ENCODE measurements at regions not wholly inside any gene's neighbourhood (a gene's known extent, or its start where the extent isn't known, plus 50 kb on each side); places are given as distances from the start of the nearest gene placed in this dataset.

GRCh38 chr6:128724738-128725137 lies 158.2 kb upstream of the LAMA2 start:
- H2BK120ac ChIP-seq (ENCODE audit: low read depth, low read length): 0 out of 2 replicates have a peak overlapping the region, but pooled peaks have one; percentile 32
- H3K56ac ChIP-seq (ENCODE audit: extremely low read depth, insufficient read depth, low read length): no peak overlapping the region
- CTCF ChIA-PET: no interaction called here
- intact Hi-C loops (cut with micrococcal nuclease) (loop anchor here (1.0 to 10.0 kb wide), 2 partner anchors 380 to 646 kb away; no protein-coding TSS in a partner anchor), dilution Hi-C loops (cut with HindIII; ENCODE audit: low sequenced_read_pairs, unreplicated experiment) (no loop called here), in situ Hi-C loops (cut with MboI; ENCODE audit: low sequenced_read_pairs) (loop anchor here (10.0 kb wide), 1 partner anchor 200 kb away; the partner anchor contains the start of gene PTPRK)
- no peak overlapping the region; the same call in 1 of the 2 replicates for H3K18ac ChIP-seq (ENCODE audit: low read depth, low read length)
- TF ChIP-seq ELK1 (IDR thresholded peaks at IDR 0.05; ENCODE audit: borderline replicate concordance, low read depth, low read length) (no peak), USF2 (IDR thresholded peaks at IDR 0.05; ENCODE audit: low read depth, low read length) (no peak), RAD21 (IDR thresholded peaks at IDR 0.05; ENCODE audit: low read length) (no peak), CTCF (conservative IDR thresholded peaks at IDR 0.05; ENCODE audit: low read depth, low read length) (no peak), RCOR1 (IDR thresholded peaks at IDR 0.05; ENCODE audit: insufficient replicate concordance, low read length) (no peak), NFE2L2 (IDR thresholded peaks at IDR 0.05; ENCODE audit: low read depth, low read length) (no peak), MAFK (IDR thresholded peaks at IDR 0.05; ENCODE audit: low read depth, low read length) (no peak), MXI1 (IDR thresholded peaks at IDR 0.05; ENCODE audit: borderline replicate concordance, low read depth, low read length) (no peak), POLR2A (IDR thresholded peaks at IDR 0.05; ENCODE audit: low read depth, low read length) (no peak), BHLHE40 (IDR thresholded peaks at IDR 0.05; ENCODE audit: low read depth, low read length) (no peak), FOS (IDR thresholded peaks at IDR 0.05; ENCODE audit: low read depth, low read length) (no peak), MAZ (IDR thresholded peaks at IDR 0.05; ENCODE audit: borderline replicate concordance, low read depth, low read length) (no peak)
- peak overlapping the region; percentile 67; the same call in 1 of the 2 replicates for H2AK5ac ChIP-seq (ENCODE audit: low read depth, low read length)
- H3K9ac ChIP-seq (ENCODE audit: low read depth, low read length): no peak overlapping the region
- no peak overlapping the region for H2BK5ac ChIP-seq (ENCODE audit: low read depth, low read length, poor library complexity, severe bottlenecking)
- no TSS peak for BruUV-seq (replicated peaks)
- no peaks in the 10 kb centered on the region for H4K20me1 ChIP-seq (ENCODE audit: insufficient read depth, low read length)
- H4K91ac ChIP-seq (ENCODE audit: insufficient read depth, low read depth, low read length): no peak overlapping the region
- no peak overlapping the region for H2AK9ac ChIP-seq (replicated peaks; ENCODE audit: low read depth, low read length, poor library complexity)
- no peak overlapping the region for H3K23ac ChIP-seq (ENCODE audit: low read depth, low read length)
- H3K9me1 ChIP-seq (ENCODE audit: insufficient read depth, low read length): no peaks in the 10 kb centered on the region
- DNase-seq (no peak), ATAC-seq (ENCODE audit: low read depth) (no peak)
- no peaks in the 10 kb centered on the region for H3K36me3 ChIP-seq (ENCODE audit: control insufficient read depth, insufficient read depth, low read length)
- H2BK15ac ChIP-seq (ENCODE audit: low read depth, low read length): no peak overlapping the region; the same call in 2 of the 3 replicates
- H4K8ac ChIP-seq (ENCODE audit: low read depth in 2 of 2, low read length in 2 of 2): no peak overlapping the region
- peaks cover 1% of the 10 kb centered on the region; the same call in 1 of the 2 replicates for H3K4me1 ChIP-seq (ENCODE audit: control insufficient read depth, insufficient read depth, low read length)
- H3K27ac ChIP-seq (ENCODE audit: insufficient read depth, low read length): no peak overlapping the region
- H3K4me3 ChIP-seq (ENCODE audit: insufficient read depth, low read depth, low read length): no peak overlapping the region
- H3K14ac ChIP-seq (replicated peaks; ENCODE audit: low read depth, low read length): no peak overlapping the region
- H3K4ac ChIP-seq (ENCODE audit: low read depth, low read length): 0 out of 2 replicates have a peak overlapping the region, but pooled peaks have one; percentile 25
- H3K79me1 ChIP-seq (ENCODE audit: low read depth in 1 of 2, low read length in 2 of 2): no peaks in the 10 kb centered on the region
- WGBS, 2 experiments (ENCODE audit: extremely low coverage in 2 of 2, insufficient read length in 1 of 2): 86% methylated on average over 1 of the region's 5 CpGs; no CpG with 5 or more reads in 1 of the 2 experiments
- H4K5ac ChIP-seq (ENCODE audit: low read depth, low read length): no peak overlapping the region
- H3K4me2 ChIP-seq (ENCODE audit: low read depth, low read length): no peak overlapping the region
- POLR2A ChIA-PET (ENCODE audit: unreplicated experiment): no interaction called here
- peak overlapping the region; percentile 16; the same call in 1 of the 2 replicates for H2BK20ac ChIP-seq (ENCODE audit: low read depth, low read length)
- no peaks in the 10 kb centered on the region; the same call in 1 of the 2 replicates for H3K9me3 ChIP-seq (ENCODE audit: control insufficient read depth, insufficient read depth, low read length)
- H2AFZ ChIP-seq (replicated peaks; ENCODE audit: low read length, poor library complexity): no peak overlapping the region
- no peaks in the 10 kb centered on the region; the same call in 1 of the 2 replicates for H3K27me3 ChIP-seq (ENCODE audit: control insufficient read depth, insufficient read depth, low read length)
